ENCODE measurements at regions not wholly inside any gene's neighbourhood (a gene's known extent, or its start where the extent isn't known, plus 50 kb on each side); places are given as distances from the start of the nearest gene placed in this dataset.

DNA sequence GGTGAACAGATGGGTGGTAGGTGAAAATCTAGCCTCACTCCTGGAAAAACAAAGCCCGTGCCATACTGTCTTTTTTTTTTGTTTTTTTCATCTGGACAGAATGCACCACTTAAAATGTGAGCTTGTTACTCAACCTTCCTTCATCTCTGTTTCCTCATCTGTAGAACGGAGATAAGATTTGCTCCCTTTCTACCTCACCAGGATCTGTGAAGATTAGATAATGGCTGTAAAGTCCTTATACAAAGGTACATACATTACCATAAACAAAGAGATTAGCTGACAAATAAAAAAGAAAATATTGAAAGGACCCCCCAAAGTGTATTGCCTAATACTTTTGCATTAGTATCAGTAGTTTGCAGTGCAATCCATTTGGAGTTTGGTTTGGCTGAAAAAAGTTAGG lies 75.4 kb upstream of the ZEB2 start:
- no peak for DNase-seq

- DNase-seq, result no peak
Observed at GRCh38 chr2:144593803-144594202, 73.9 kb upstream of the ZEB2 start.

- DNase-seq, result no peak
Observed at GRCh38 chr2:144592500-144593256, 72.8 kb upstream of the ZEB2 start.

DNA sequence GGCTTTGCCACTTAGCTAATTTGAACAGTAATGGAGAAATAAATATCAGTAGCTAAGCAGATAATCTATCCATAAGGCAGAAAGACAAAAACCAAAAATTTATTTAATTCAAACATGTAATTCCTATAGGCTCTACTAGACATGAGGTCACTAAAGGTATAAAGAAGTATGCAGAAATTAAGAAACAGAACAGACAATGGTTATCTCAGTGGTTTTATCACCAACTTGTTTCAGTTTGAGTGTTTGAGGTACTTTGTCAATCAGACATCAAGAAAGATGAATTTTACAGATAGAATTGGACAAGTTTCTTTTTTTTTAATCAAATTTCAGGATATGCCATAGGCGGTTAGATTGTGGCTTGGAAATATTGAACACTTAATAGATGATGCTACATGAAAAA lies 67.4 kb upstream of the ZEB2 start:
- no peak for DNase-seq

DNA sequence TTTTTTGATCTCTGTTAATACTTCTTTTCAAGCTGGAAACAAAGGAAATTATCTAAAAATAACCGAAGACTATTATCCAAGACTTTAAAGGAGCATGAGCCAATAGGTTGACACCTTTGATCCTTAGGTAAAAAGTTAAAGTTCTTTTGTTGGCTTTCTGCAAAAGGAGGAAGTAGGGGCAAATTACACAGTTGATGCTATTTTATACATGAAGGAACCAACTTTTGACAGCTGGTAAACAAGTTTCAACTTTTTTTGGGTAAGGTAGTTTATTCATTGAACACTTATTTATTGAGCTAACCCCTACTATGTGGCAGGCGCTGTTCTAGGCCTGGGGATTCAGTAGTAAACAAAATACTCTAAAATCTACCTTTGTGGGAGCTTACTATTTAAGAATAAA lies 66.6 kb upstream of the ZEB2 start:
- no peak for DNase-seq

DNA sequence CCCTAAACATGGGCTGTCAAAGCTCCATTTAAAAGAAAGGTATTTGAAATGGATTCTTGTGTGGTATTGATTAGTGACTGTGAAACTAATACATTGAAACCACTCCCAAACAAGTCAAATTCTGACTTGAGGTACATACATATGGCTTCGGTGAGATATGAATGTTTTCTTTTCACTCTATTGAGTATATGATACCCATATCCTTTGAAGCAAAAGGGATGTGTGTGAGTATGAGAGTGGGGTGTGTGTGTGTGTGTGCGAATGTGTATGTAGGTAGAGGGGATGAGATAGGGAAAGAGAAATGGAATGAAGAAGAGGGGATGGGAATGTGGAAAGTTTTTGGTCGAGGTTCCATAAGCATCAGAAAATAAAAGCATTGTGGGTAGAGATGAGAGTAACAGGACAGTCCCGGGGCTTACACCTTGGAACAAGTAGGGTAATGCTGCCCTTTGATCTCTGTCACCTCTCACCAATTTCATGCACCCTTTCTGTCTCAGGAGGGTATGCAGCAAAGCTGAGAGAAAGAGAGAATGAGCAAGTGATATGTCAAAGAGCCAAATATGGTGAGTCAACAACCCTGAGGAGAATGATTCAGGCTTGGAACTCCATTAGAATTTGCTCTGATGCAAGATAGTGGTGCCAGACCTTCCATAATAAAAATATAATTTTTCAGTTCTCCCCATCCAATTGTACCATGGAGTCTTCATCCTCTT lies 64.0 kb upstream of the ZEB2 start:
- peak; percentile 23 for DNase-seq

DNA sequence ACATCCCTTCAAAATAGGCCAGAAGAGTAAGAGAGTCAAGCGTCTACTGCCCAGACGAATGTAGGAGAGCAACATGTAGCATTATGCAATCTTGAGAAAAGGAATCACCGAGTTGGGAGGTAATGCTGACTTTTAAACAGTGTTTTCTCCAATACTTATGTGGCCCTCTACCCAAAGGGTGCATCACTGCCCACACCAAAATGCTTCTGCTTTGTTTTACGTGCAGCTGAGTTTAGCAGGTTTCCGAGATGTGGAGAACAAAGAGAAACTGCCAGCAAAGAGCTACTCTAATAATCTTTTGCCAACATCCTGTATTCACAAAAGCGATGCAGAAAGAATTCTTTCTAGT lies 63.4 kb upstream of the ZEB2 start:
- no peak for DNase-seq

GRCh38 chr2:144582651-144583380 lies 62.9 kb upstream of the ZEB2 start:
- DNase-seq, result no peak

DNA sequence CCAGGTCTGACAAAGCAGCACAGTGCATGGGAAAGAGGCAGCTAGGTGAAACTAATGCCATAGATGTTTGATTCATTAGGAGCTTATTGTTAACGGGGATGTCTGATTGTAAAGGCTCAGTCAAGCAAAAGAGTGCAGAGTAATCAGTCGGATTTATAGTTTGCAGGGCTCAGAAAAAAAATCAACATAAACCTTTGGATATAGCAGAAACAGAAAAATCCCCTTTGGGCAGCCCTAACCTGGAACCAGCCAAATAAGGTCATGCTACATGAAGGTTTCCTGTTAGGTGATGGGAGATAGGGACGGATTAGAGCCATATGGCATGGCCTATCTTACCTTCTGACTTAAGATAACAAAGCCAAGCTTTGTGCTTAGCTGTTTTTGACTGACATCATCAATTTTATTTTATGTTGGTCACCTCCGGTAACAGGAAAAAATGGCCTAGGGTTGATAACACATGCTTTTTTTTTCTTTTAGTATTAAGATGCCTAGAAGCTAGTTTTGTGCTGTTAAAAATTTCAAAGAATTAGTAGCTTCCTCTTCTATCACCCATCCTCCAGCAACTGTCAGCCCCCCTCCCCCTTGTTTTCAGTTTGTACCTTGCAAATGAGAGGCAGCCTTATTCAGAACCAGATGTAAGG lies 60.7 kb upstream of the ZEB2 start:
- no peak for DNase-seq

- no peak for DNase-seq
Observed at GRCh38 chr2:144579556-144579955, 59.6 kb upstream of the ZEB2 start.

GRCh38 chr2:144578099-144578498 lies 58.2 kb upstream of the ZEB2 start:
- no peak for DNase-seq

GRCh38 chr2:144572977-144573376 lies 53.1 kb upstream of the ZEB2 start:
- peak; percentile 36 for DNase-seq

DNA sequence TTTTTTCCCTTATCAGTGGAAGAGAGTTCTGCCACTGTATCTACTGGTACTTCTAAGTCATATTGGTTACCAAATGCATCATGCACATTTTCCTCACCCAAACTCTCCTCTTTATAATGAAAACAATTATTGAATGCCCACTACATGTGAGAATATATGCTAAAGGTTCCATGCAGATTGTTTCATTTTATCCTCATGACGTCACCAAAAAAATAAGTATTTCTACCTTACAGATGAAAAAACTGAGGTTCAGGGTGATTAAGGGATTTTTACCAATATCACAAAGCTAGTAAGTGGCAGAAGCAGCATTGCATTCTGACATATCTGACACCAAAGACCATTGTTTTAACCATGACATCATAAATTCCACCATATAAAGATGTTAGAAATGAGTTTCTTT lies 51.9 kb upstream of the ZEB2 start:
- DNase-seq, result no peak

DNA sequence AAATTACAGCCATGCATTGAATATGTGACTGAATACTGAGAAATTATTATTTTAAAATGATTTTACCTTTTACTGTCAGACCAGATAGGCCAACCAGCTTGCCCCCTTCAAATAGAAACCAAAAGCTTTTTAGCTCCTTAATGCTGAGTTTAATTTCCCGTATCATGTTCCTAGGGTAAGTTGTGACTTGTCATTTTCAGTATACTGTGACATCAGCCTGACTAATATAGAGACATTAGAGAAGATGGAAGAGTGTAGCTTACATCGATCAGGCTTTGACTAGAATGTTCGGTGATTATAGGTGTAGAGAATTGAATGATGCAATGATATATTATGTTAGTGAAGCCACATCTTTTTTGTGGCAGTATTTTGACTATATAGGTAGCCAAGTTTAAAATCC lies 50.6 kb upstream of the ZEB2 start:
- DNase-seq, result peak; percentile 57
